GM12865 (cell line): ENCODE measurements at regions not wholly inside any gene's neighbourhood (a gene's known extent, or its start where the extent isn't known, plus 50 kb on each side); places are given as distances from the start of the nearest gene placed in this dataset.
"Not testable (repeated sequence)": the region's sequence is repeated elsewhere in the genome, so short reads cannot be mapped to it uniquely, and the experiment has no call there.

Source experiments
- DNase-seq: peaks from one replicate; pipeline ENCODE4 v3.0.0; 2010; ENCODE audit warnings: low read depth
- H3K4me3 ChIP-seq: 2 replicates; pipeline ENCODE4 v1.5.1; 2011; ENCODE audit warnings: mild to moderate bottlenecking, low read depth, low read length, control low read depth
- CTCF ChIP-seq: IDR thresholded peaks from 2 replicates; pipeline ENCODE4 v1.5.1; 2011; ENCODE audit warnings: low read length, control low read depth, low read depth, inconsistent platforms; ENCODE audit not compliant: insufficient read depth; ENCODE audit errors: missing control alignments

- no peak overlapping the region for H3K4me3 ChIP-seq
- TF ChIP-seq CTCF = no peak
- no peak for DNase-seq
Measured at GRCh38 chrX:13386092-13386491, 66.2 kb upstream of the ATXN3L start.

GRCh38 chrX:13383907-13384306 lies 64.1 kb upstream of the ATXN3L start:
- H3K4me3 ChIP-seq = no peak overlapping the region
- no peak for TF ChIP-seq CTCF
- DNase-seq = peak; percentile 15

GRCh38 chrX:13381514-13381913 lies 61.7 kb upstream of the ATXN3L start:
- DNase-seq = no peak
- no peak for TF ChIP-seq CTCF
- no peak overlapping the region for H3K4me3 ChIP-seq

GRCh38 chrX:13380211-13380610 lies 60.4 kb upstream of the ATXN3L start:
- no peak for TF ChIP-seq CTCF
- DNase-seq = no peak

GRCh38 chrX:13378562-13379518 lies 59.0 kb upstream of the ATXN3L start:
- H3K4me3 ChIP-seq = not testable (repeated sequence)
- peak; percentile 20 for DNase-seq

More at GRCh38 chrX:13380211-13380610, 60.4 kb upstream of the ATXN3L start:
- H3K4me3 ChIP-seq = no peak overlapping the region

- DNase-seq = no peak
- TF ChIP-seq CTCF = no peak
- H3K4me3 ChIP-seq = no peak overlapping the region
Measured at GRCh38 chrX:13377550-13377934, 57.7 kb upstream of the ATXN3L start.

GRCh38 chrX:13376857-13377549 lies 57.1 kb upstream of the ATXN3L start:
- no peak overlapping the region for H3K4me3 ChIP-seq
- peak; percentile 2 for DNase-seq
- TF ChIP-seq CTCF = no peak

- not testable (repeated sequence) for DNase-seq, H3K4me3 ChIP-seq
Measured at GRCh38 chrX:13375596-13375995, 55.7 kb upstream of the ATXN3L start.
